Thyroid gland (tissue), 4 donors: ENCODE measurements at regions not wholly inside any gene's neighbourhood (a gene's known extent, or its start where the extent isn't known, plus 50 kb on each side); places are given as distances from the start of the nearest gene placed in this dataset.
"Not testable (repeated sequence)": the region's sequence is repeated elsewhere in the genome, so short reads cannot be mapped to it uniquely, and the experiment has no call there.

Experiments
- DNase-seq, 2 donors: peaks; one replicate each; pipeline ENCODE4 v3.0.0-alpha.2; 2019
- H3K27ac ChIP-seq, 3 donors: fragments of 200-600 bp; sonication (generic); 1 replicate in 2 of 3; 2 replicates in 1 of 3; pipeline ENCODE4 v1.5.1; 2016 to 2019; ENCODE audit warnings: mild to moderate bottlenecking in 1 of 3, moderate library complexity in 1 of 3
- H3K27me3 ChIP-seq: fragments of 200-600 bp; sonication (generic); one replicate; pipeline ENCODE4 v1.5.1; 2019
- H3K36me3 ChIP-seq, 2 donors: fragments of 200-600 bp; sonication (generic); one replicate each; pipeline ENCODE4 v1.5.1; 2016 to 2019
- H3K4me1 ChIP-seq, 2 donors: fragments of 200-600 bp; sonication (generic); one replicate each; pipeline ENCODE4 v1.5.1; 2017 to 2019
- H3K4me3 ChIP-seq, 3 donors: fragments of 200-600 bp; sonication (generic); replicated peaks in 1 of 3; 1 replicate in 2 of 3; 2 replicates in 1 of 3; pipeline ENCODE4 v1.5.1; 2016; ENCODE audit warnings: mild to moderate bottlenecking in 1 of 3
- H3K9me3 ChIP-seq: fragments of 200-600 bp; sonication (generic); one replicate; pipeline ENCODE4 v1.5.1; 2017
- POLR2A ChIP-seq, 2 donors: fragments of 450-650 bp; IDR thresholded peaks; one replicate each; pipeline ENCODE4 v1.6.1; 2017; ENCODE audit warnings: antibody characterized with exemption in 2 of 2, mild to moderate bottlenecking in 2 of 2, moderate library complexity in 1 of 2
- WGBS, 2 donors: methylation state at CpG; one replicate each; pipeline ENCODE4 v1.1.5; 2017; 5-methylcytosine and 5-hydroxymethylcytosine counted together
- intact Hi-C: fragments of 100-400 bp; cut with DNase I; formaldehyde crosslinking; loops from one replicate; pipeline ENCODE4 v1.15.1; 2023
- TF ChIP-seq, protein P1 (sequence below), 6 experiments: fragments of 200-600 bp in 3 of 6; fragments of 450-650 bp in 3 of 6; sonication (generic) in 3 of 6; IDR thresholded peaks; one replicate each; pipeline ENCODE4 v1.5.1; 2016 to 2019; ENCODE audit warnings: antibody characterized with exemption in 6 of 6, mild to moderate bottlenecking in 2 of 6, inconsistent platforms in 1 of 6, moderate library complexity in 1 of 6

DNA sequence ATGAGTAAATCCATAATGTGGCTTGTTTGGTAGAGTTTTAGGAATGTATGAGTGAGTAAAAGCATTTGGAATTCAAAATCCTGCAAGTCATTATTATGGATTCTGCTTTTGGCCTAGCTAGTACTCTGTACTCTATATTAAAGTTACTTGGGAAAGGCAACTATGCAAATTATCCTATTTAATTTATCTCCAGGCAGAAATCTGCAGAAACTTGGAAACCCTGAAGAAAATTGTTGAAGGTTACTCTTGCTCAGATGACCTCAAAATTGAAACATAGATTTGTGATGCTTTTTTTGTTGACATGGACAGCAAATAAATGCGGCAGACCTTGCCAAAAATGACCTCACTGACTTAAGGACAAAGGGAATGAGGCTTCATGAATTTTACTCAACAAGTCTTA is 477.1 kb upstream of the EYS start:
- no peaks in the 10 kb centered on the region for H3K4me1 ChIP-seq
- no peak for DNase-seq
- H3K36me3 ChIP-seq = no peaks in the 10 kb centered on the region
- 74 to 89% methylated on average over 1 of the region's 1 CpG for WGBS, 2 donors
- no peaks in the 10 kb centered on the region for H3K9me3 ChIP-seq
- no peaks in the 10 kb centered on the region for H3K27me3 ChIP-seq
- no peak overlapping the region for H3K4me3 ChIP-seq
- TF ChIP-seq, protein P1, sequence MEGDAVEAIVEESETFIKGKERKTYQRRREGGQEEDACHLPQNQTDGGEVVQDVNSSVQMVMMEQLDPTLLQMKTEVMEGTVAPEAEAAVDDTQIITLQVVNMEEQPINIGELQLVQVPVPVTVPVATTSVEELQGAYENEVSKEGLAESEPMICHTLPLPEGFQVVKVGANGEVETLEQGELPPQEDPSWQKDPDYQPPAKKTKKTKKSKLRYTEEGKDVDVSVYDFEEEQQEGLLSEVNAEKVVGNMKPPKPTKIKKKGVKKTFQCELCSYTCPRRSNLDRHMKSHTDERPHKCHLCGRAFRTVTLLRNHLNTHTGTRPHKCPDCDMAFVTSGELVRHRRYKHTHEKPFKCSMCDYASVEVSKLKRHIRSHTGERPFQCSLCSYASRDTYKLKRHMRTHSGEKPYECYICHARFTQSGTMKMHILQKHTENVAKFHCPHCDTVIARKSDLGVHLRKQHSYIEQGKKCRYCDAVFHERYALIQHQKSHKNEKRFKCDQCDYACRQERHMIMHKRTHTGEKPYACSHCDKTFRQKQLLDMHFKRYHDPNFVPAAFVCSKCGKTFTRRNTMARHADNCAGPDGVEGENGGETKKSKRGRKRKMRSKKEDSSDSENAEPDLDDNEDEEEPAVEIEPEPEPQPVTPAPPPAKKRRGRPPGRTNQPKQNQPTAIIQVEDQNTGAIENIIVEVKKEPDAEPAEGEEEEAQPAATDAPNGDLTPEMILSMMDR (IDR thresholded peaks at IDR 0.05) = no peak
- no peak for TF ChIP-seq POLR2A (IDR thresholded peaks at IDR 0.05)
- intact Hi-C loops = no loop called here
- no peak overlapping the region for H3K27ac ChIP-seq

DNA sequence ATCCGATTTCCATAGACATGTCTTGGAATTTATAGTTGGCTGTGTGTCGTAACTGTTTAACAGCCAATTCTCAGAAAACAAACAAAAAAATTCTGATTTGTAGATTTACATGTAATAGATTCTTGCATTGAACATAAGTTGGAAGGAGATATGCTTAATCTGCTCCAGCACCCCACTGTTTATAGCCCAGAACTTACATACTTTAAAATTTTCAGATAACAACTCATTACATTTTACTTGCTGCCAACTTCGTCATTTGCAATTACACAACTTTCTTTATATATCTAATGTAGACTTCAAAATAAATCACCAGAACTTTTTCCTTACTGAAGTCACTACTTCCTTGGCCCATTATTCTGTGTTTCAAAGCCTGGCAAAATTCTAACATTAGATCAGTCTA is 472.3 kb upstream of the EYS start:
- no peaks in the 10 kb centered on the region for H3K4me1 ChIP-seq
- no peak overlapping the region for H3K4me3 ChIP-seq
- H3K27me3 ChIP-seq = no peaks in the 10 kb centered on the region
- H3K9me3 ChIP-seq = no peaks in the 10 kb centered on the region
- WGBS, 2 donors = 80 to 88% methylated on average over 3 of the region's 3 CpGs
- TF ChIP-seq, protein P1 (IDR thresholded peaks at IDR 0.05) = no peak
- no peak for TF ChIP-seq POLR2A (IDR thresholded peaks at IDR 0.05)
- no peaks in the 10 kb centered on the region for H3K36me3 ChIP-seq
- DNase-seq = no peak
- intact Hi-C loops = no loop called here
- H3K27ac ChIP-seq = no peak overlapping the region

DNA sequence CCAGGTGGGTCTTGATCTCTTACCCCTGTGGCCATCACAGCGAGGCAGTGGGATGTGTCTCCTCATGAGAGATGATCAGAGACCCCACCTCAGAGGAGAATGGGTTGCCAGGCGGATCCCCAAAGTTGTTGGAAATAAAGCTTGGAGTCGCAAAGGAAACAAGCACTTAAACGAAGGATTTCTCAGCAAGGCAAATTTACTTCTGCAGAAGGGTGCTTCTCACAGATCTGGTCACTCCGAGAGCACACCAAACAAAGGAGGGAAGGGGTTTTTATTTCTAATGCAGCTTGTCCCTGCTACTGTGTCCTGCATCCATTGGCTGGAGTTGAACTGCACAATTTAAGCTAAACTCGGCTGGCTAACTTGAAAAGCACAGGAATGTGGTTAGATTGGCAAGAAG is 466.6 kb upstream of the EYS start:
- H3K4me3 ChIP-seq = no peak overlapping the region
- DNase-seq = no peak
- H3K27ac ChIP-seq = no peak overlapping the region
- no peaks in the 10 kb centered on the region for H3K27me3 ChIP-seq
- H3K4me1 ChIP-seq = no peaks in the 10 kb centered on the region
- TF ChIP-seq, protein P1 (IDR thresholded peaks at IDR 0.05) = no peak
- TF ChIP-seq POLR2A (IDR thresholded peaks at IDR 0.05) = no peak
- no peaks in the 10 kb centered on the region for H3K36me3 ChIP-seq
- no peaks in the 10 kb centered on the region for H3K9me3 ChIP-seq
- WGBS, 2 donors = 78 to 88% methylated on average over 6 of the region's 6 CpGs
- intact Hi-C loops = no loop called here

DNA sequence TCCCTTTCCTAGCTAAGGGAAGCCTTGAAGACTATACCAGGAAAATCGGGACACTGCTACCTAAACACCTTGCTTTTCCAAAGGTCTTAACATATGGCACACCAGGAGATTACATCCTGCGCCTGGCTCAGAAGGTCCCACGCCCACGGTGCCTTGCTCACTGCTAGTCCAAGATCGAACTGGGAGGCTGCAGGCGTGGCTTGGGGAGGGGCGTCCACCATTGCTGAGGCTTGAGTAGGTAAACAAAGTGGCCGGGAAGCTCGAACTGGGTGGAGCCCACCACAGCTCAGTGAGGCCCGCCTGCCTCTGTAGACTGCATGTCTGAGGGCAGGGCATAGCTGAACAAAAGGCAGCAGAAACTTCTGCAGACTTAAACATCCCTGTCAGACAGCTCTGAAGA is 459.7 kb upstream of the EYS start:
- intact Hi-C loops, H3K9me3 ChIP-seq, H3K36me3 ChIP-seq, H3K27ac ChIP-seq, H3K4me3 ChIP-seq, H3K27me3 ChIP-seq, DNase-seq, H3K4me1 ChIP-seq: not testable (repeated sequence)
- 92 to 95% methylated on average over 6 to 10 of the region's 10 CpGs for WGBS, 2 donors

DNA sequence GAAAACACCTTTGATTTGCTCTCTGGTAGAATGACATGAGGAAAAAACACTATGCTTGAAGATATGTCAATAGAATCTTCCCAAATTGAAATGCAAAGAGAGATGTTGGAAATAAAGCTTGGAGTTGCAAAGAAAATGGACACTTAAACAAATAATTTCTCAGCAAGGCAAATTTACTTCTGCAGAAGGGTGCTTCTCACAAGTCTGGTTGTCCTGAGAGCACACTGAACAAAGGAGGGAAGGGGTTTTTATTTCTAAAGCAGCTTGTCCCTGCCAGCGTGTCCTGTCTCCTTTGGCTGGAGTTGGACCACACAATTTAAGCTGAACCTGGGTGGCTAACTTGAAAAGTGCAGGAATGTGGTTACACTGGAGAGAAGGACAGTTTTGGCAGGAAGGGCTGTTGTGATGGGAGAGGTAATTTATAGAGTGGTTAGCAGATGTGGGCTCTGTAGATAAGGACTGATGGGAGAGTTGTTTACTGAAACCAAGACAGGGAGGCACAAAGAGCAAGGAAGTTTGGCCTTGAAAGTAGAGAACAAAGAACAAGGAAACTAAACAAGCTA is 454.6 kb upstream of the EYS start:
- DNase-seq = no peak
- no peaks in the 10 kb centered on the region for H3K27me3 ChIP-seq
- no peak overlapping the region for H3K4me3 ChIP-seq
- WGBS, 2 donors = 57 to 59% methylated on average over 1 of the region's 1 CpG
- intact Hi-C loops = no loop called here
- TF ChIP-seq, protein P1 (IDR thresholded peaks at IDR 0.05) = no peak
- TF ChIP-seq POLR2A (IDR thresholded peaks at IDR 0.05) = no peak
- H3K9me3 ChIP-seq = no peaks in the 10 kb centered on the region
- no peaks in the 10 kb centered on the region for H3K36me3 ChIP-seq
- H3K27ac ChIP-seq = no peak overlapping the region
- H3K4me1 ChIP-seq = no peaks in the 10 kb centered on the region

DNA sequence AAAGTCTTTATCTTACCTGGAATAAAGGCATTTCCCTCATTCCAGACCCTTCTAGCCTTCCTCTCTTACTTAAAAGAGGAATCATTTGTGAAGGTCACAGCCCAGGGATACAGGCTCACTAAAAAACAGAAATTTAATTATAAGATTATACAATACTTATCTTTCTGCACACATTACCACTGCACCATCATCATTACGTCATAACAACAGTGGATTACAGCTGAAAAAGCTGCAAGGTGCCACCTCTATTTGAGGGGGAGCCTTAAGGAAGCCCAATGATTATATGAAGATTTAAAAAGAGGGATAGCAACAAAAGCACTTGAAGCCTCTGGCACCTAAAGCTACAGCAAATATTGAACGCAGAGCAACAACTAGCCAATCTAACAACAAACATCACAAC is 452.9 kb upstream of the EYS start:
- no peak for DNase-seq
- no peaks in the 10 kb centered on the region for H3K27me3 ChIP-seq
- no peak overlapping the region for H3K27ac ChIP-seq
- H3K9me3 ChIP-seq = no peaks in the 10 kb centered on the region
- H3K36me3 ChIP-seq = no peaks in the 10 kb centered on the region
- no peak for TF ChIP-seq POLR2A (IDR thresholded peaks at IDR 0.05)
- TF ChIP-seq, protein P1 (IDR thresholded peaks at IDR 0.05) = no peak
- no peaks in the 10 kb centered on the region for H3K4me1 ChIP-seq
- no peak overlapping the region for H3K4me3 ChIP-seq
- intact Hi-C loops = no loop called here
- 90 to 94% methylated on average over 2 of the region's 2 CpGs for WGBS, 2 donors
